Smooth muscle cell (in vitro differentiated cells): ENCODE measurements at regions not wholly inside any gene's neighbourhood (a gene's known extent, or its start where the extent isn't known, plus 50 kb on each side); places are given as distances from the start of the nearest gene placed in this dataset.

Experiments used
- DNase-seq: peaks from one replicate; lab custom pipeline; 2025; ENCODE audit not compliant: unreplicated experiment; lab: John Stamatoyannopoulos, UW
- H2AFZ ChIP-seq: fragments of 200-600 bp; sonication (generic); 2 replicates; pipeline ENCODE4 v1.6.0; 2016; ENCODE audit warnings: antibody characterized with exemption, low read depth, mild to moderate bottlenecking
- H3F3A ChIP-seq: fragments of 200-600 bp; sonication (generic); 2 replicates; pipeline ENCODE4 v1.6.0; 2017; ENCODE audit warnings: antibody characterized with exemption, low read depth
- H3K27ac ChIP-seq: fragments of 200-600 bp; sonication (generic); 2 replicates; pipeline ENCODE4 v1.5.1; 2016; ENCODE audit warnings: low read depth, mild to moderate bottlenecking
- H3K27me3 ChIP-seq: fragments of 200-600 bp; sonication (generic); 2 replicates; pipeline ENCODE4 v1.6.1; 2016; ENCODE audit warnings: low read depth, mild to moderate bottlenecking
- H3K36me3 ChIP-seq: fragments of 200-600 bp; sonication (generic); 2 replicates; pipeline ENCODE4 v1.5.1; 2016; ENCODE audit warnings: low read depth
- H3K4me1 ChIP-seq: fragments of 200-600 bp; sonication (generic); 2 replicates; pipeline ENCODE4 v1.5.1; 2016; ENCODE audit warnings: low read depth
- H3K4me2 ChIP-seq: fragments of 200-600 bp; sonication (generic); 2 replicates; pipeline ENCODE4 v1.6.0; 2016; ENCODE audit warnings: mild to moderate bottlenecking
- H3K4me3 ChIP-seq: fragments of 200-600 bp; sonication (generic); 2 replicates; pipeline ENCODE4 v1.5.1; 2016; ENCODE audit warnings: mild to moderate bottlenecking
- H3K79me2 ChIP-seq: fragments of 200-600 bp; sonication (generic); 2 replicates; pipeline ENCODE4 v1.6.0; 2016; ENCODE audit warnings: low read depth, mild to moderate bottlenecking
- H3K9ac ChIP-seq: fragments of 200-600 bp; sonication (generic); 2 replicates; pipeline ENCODE4 v1.6.0; 2016; ENCODE audit warnings: low read depth
- H3K9me3 ChIP-seq: fragments of 200-600 bp; sonication (generic); replicated peaks from 2 replicates; pipeline ENCODE4 v1.5.1; 2016; ENCODE audit warnings: low read depth
- H4K20me1 ChIP-seq: fragments of 200-600 bp; sonication (generic); 2 replicates; pipeline ENCODE4 v1.6.0; 2016; ENCODE audit warnings: low read depth
- CTCF ChIP-seq: fragments of 200-600 bp; sonication (generic); IDR thresholded peaks from 2 replicates; pipeline ENCODE4 v1.5.1; 2017; ENCODE audit warnings: borderline replicate concordance, mild to moderate bottlenecking, antibody characterized with exemption; ENCODE audit not compliant: insufficient read depth, poor library complexity, severe bottlenecking
- WGBS: methylation state at CpG from one replicate; pipeline ENCODE4 v1.1.7; 2016; ENCODE audit warnings: low lambda C conversion rate; 5-methylcytosine and 5-hydroxymethylcytosine counted together

GRCh38 chr5:124997186-124997893, 250.9 kb upstream of the ZNF608 start:
- no peaks in the 10 kb centered on the region for H3K9me3 ChIP-seq
- no peaks in the 10 kb centered on the region for H3K79me2 ChIP-seq
- H3K27me3 ChIP-seq, result no peaks in the 10 kb centered on the region
- H3K36me3 ChIP-seq, result no peaks in the 10 kb centered on the region
- no peak overlapping the region for H3K9ac ChIP-seq
- peak overlapping the region; percentile 18 for H3K4me2 ChIP-seq
- no peaks in the 10 kb centered on the region for H3F3A ChIP-seq
- no peak for DNase-seq
- no peak overlapping the region for H3K27ac ChIP-seq
- H2AFZ ChIP-seq, result no peak overlapping the region
- H3K4me3 ChIP-seq, result no peak overlapping the region
- peaks cover 43% of the 10 kb centered on the region for H3K4me1 ChIP-seq
- H4K20me1 ChIP-seq, result no peaks in the 10 kb centered on the region
- 76% methylated on average over 3 of the region's 3 CpGs for WGBS
- no peak for TF ChIP-seq CTCF

GRCh38 chr5:124998520-124998919, 252.1 kb upstream of the ZNF608 start:
- WGBS, result 74% methylated on average over 1 of the region's 1 CpG
- Histone ChIP-seq H3K4me1 (peaks cover 51% of the 10 kb centered on the region), H3K9ac (no peak overlapping the region), H3K4me3 (no peak overlapping the region), H3K36me3 (no peaks in the 10 kb centered on the region), H2AFZ (no peak overlapping the region), H4K20me1 (no peaks in the 10 kb centered on the region), H3K27me3 (no peaks in the 10 kb centered on the region), H3K9me3 (no peaks in the 10 kb centered on the region), H3K4me2 (no peak overlapping the region), H3K79me2 (no peaks in the 10 kb centered on the region), H3K27ac (no peak overlapping the region), H3F3A (no peaks in the 10 kb centered on the region)
- no peak for DNase-seq
- no peak for TF ChIP-seq CTCF

- H3K9ac ChIP-seq, result no peak overlapping the region
- no peak overlapping the region for H2AFZ ChIP-seq
- TF ChIP-seq CTCF, result no peak
- H3K27ac ChIP-seq, result no peak overlapping the region
- no peak overlapping the region for H3K4me3 ChIP-seq
- no peak overlapping the region for H3K4me2 ChIP-seq
- 94% methylated on average over 1 of the region's 1 CpG for WGBS
- peaks cover 50% of the 10 kb centered on the region for H3K4me1 ChIP-seq
- H3F3A ChIP-seq, result no peaks in the 10 kb centered on the region
- no peak for DNase-seq
- H3K9me3 ChIP-seq, result no peaks in the 10 kb centered on the region
- H3K36me3 ChIP-seq, result no peaks in the 10 kb centered on the region
- no peaks in the 10 kb centered on the region for H4K20me1 ChIP-seq
- H3K79me2 ChIP-seq, result no peaks in the 10 kb centered on the region
- no peaks in the 10 kb centered on the region for H3K27me3 ChIP-seq
These were observed 256.5 kb upstream of the ZNF608 start for GRCh38 chr5:125002727-125003598.
